ENCODE measurements at regions not wholly inside any gene's neighbourhood (a gene's known extent, or its start where the extent isn't known, plus 50 kb on each side); places are given as distances from the start of the nearest gene placed in this dataset.

- Histone ChIP-seq H3K4me1 (ENCODE audit: control insufficient read depth, extremely low read depth, insufficient read depth, low read length) (no peaks in the 10 kb centered on the region), H3K27me3 (ENCODE audit: control insufficient read depth, insufficient read depth, low read length) (no peaks in the 10 kb centered on the region), H3K9ac (ENCODE audit: insufficient read depth, low read length) (no peak overlapping the region), H3K9me3 (ENCODE audit: control insufficient read depth, insufficient read depth, low read depth, low read length) (no peaks in the 10 kb centered on the region), H4K20me1 (ENCODE audit: control insufficient read depth, extremely low read depth, insufficient read depth, low read length) (no peaks in the 10 kb centered on the region), H3K79me2 (ENCODE audit: control insufficient read depth, insufficient read depth, low read length) (no peaks in the 10 kb centered on the region), H2AFZ (ENCODE audit: low read length) (no peak overlapping the region), H3K36me3 (ENCODE audit: control insufficient read depth, insufficient read depth, low read length) (no peaks in the 10 kb centered on the region), H3K4me3 (replicated peaks in 1 of 4; ENCODE audit: control extremely low read depth in 1 of 4, insufficient read depth in 1 of 4, low read depth in 3 of 4, low read length in 4 of 4) (no peak overlapping the region), H3K4me2 (ENCODE audit: extremely low read depth, insufficient read depth, low read length) (no peak overlapping the region), H3K27ac (ENCODE audit: insufficient read depth, low read length) (no peak overlapping the region)
- DNase-seq (ENCODE audit: low read depth in 2 of 2): no peak
- TF ChIP-seq, protein P1, sequence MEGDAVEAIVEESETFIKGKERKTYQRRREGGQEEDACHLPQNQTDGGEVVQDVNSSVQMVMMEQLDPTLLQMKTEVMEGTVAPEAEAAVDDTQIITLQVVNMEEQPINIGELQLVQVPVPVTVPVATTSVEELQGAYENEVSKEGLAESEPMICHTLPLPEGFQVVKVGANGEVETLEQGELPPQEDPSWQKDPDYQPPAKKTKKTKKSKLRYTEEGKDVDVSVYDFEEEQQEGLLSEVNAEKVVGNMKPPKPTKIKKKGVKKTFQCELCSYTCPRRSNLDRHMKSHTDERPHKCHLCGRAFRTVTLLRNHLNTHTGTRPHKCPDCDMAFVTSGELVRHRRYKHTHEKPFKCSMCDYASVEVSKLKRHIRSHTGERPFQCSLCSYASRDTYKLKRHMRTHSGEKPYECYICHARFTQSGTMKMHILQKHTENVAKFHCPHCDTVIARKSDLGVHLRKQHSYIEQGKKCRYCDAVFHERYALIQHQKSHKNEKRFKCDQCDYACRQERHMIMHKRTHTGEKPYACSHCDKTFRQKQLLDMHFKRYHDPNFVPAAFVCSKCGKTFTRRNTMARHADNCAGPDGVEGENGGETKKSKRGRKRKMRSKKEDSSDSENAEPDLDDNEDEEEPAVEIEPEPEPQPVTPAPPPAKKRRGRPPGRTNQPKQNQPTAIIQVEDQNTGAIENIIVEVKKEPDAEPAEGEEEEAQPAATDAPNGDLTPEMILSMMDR (conservative IDR thresholded peaks at IDR 0.05 in 1 of 2, IDR thresholded peaks at IDR 0.05 in 1 of 2; ENCODE audit: low read depth in 1 of 2, low read length in 2 of 2): no peak
- TF ChIP-seq EZH2 (IDR thresholded peaks at IDR 0.05; ENCODE audit: low read length, missing control alignments): no peak
Observed at GRCh38 chr13:74986609-74987008, 495.4 kb downstream of the TBC1D4 start.

GRCh38 chr13:74979703-74980102 is 502.3 kb downstream of the TBC1D4 start:
- Histone ChIP-seq H3K4me1 (ENCODE audit: control insufficient read depth, extremely low read depth, insufficient read depth, low read length) (no peaks in the 10 kb centered on the region), H2AFZ (ENCODE audit: low read length) (no peak overlapping the region), H3K27me3 (ENCODE audit: control insufficient read depth, insufficient read depth, low read length) (no peaks in the 10 kb centered on the region), H3K4me2 (ENCODE audit: extremely low read depth, insufficient read depth, low read length) (no peak overlapping the region), H4K20me1 (ENCODE audit: control insufficient read depth, extremely low read depth, insufficient read depth, low read length) (no peaks in the 10 kb centered on the region), H3K36me3 (ENCODE audit: control insufficient read depth, insufficient read depth, low read length) (no peaks in the 10 kb centered on the region), H3K9me3 (ENCODE audit: control insufficient read depth, insufficient read depth, low read depth, low read length) (no peaks in the 10 kb centered on the region), H3K9ac (ENCODE audit: insufficient read depth, low read length) (no peak overlapping the region), H3K4me3 (replicated peaks in 1 of 4; ENCODE audit: control extremely low read depth in 1 of 4, insufficient read depth in 1 of 4, low read depth in 3 of 4, low read length in 4 of 4) (no peak overlapping the region), H3K27ac (ENCODE audit: insufficient read depth, low read length) (no peak overlapping the region), H3K79me2 (ENCODE audit: control insufficient read depth, insufficient read depth, low read length) (no peaks in the 10 kb centered on the region)
- no peak for DNase-seq (ENCODE audit: low read depth in 2 of 2)
- TF ChIP-seq, protein P1 (conservative IDR thresholded peaks at IDR 0.05 in 1 of 2, IDR thresholded peaks at IDR 0.05 in 1 of 2; ENCODE audit: low read depth in 1 of 2, low read length in 2 of 2): no peak
- TF ChIP-seq EZH2 (IDR thresholded peaks at IDR 0.05; ENCODE audit: low read length, missing control alignments): no peak

DNA sequence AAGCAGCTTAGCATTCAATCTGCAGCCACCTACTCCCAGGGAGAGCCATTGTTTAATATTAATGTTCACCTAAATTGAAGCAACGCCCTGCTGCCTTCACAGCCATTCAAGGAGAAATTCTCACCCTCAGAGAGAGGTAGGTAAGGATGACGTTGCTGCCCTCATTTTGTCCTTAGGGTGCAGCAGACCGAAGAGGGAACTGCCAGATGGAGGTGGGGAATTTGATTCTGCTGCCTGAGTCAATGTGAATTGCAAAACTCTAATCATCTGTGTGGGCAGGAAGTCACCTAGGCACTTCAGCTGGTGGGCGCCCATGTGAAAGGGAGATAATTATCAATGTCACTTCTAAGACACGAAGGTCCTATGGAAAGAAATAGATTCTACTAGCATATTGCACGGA is 503.4 kb downstream of the TBC1D4 start:
- Histone ChIP-seq H3K4me2 (ENCODE audit: extremely low read depth, insufficient read depth, low read length) (no peak overlapping the region), H3K27ac (ENCODE audit: insufficient read depth, low read length) (no peak overlapping the region), H3K36me3 (ENCODE audit: control insufficient read depth, insufficient read depth, low read length) (no peaks in the 10 kb centered on the region), H3K79me2 (ENCODE audit: control insufficient read depth, insufficient read depth, low read length) (no peaks in the 10 kb centered on the region), H3K4me1 (ENCODE audit: control insufficient read depth, extremely low read depth, insufficient read depth, low read length) (no peaks in the 10 kb centered on the region), H3K27me3 (ENCODE audit: control insufficient read depth, insufficient read depth, low read length) (no peaks in the 10 kb centered on the region), H3K9ac (ENCODE audit: insufficient read depth, low read length) (no peak overlapping the region), H2AFZ (ENCODE audit: low read length) (no peak overlapping the region), H3K4me3 (replicated peaks in 1 of 4; ENCODE audit: control extremely low read depth in 1 of 4, insufficient read depth in 1 of 4, low read depth in 3 of 4, low read length in 4 of 4) (no peak overlapping the region), H3K9me3 (ENCODE audit: control insufficient read depth, insufficient read depth, low read depth, low read length) (no peaks in the 10 kb centered on the region), H4K20me1 (ENCODE audit: control insufficient read depth, extremely low read depth, insufficient read depth, low read length) (no peaks in the 10 kb centered on the region)
- TF ChIP-seq EZH2 (IDR thresholded peaks at IDR 0.05; ENCODE audit: low read length, missing control alignments): no peak
- TF ChIP-seq, protein P1 (conservative IDR thresholded peaks at IDR 0.05 in 1 of 2, IDR thresholded peaks at IDR 0.05 in 1 of 2; ENCODE audit: low read depth in 1 of 2, low read length in 2 of 2): no peak
- DNase-seq (ENCODE audit: low read depth in 2 of 2): no peak

All from fibroblast of lung (primary cell).